ENCODE measurements at regions not wholly inside any gene's neighbourhood (a gene's known extent, or its start where the extent isn't known, plus 50 kb on each side); places are given as distances from the start of the nearest gene placed in this dataset.

DNA sequence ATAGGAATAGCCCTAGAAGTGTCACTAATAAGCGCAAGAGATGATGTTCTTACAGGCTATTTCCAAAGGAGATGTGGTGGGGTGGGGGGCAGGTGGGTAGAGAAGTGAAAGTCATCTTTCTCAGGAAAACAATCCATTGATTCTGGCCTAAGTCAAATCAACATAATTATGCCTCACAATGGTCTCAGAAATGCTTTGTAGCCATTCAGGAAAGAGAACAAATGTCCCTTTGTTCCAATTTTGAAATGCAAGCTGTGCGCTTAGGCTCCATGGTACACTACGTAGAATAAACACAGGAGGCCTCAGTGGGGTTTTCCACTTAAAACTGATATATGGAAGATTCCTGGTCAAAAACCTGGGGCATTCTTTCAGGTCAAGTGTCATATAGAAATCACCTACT lies 529.9 kb upstream of the KLHL29 start:
- TF ChIP-seq, protein P1, sequence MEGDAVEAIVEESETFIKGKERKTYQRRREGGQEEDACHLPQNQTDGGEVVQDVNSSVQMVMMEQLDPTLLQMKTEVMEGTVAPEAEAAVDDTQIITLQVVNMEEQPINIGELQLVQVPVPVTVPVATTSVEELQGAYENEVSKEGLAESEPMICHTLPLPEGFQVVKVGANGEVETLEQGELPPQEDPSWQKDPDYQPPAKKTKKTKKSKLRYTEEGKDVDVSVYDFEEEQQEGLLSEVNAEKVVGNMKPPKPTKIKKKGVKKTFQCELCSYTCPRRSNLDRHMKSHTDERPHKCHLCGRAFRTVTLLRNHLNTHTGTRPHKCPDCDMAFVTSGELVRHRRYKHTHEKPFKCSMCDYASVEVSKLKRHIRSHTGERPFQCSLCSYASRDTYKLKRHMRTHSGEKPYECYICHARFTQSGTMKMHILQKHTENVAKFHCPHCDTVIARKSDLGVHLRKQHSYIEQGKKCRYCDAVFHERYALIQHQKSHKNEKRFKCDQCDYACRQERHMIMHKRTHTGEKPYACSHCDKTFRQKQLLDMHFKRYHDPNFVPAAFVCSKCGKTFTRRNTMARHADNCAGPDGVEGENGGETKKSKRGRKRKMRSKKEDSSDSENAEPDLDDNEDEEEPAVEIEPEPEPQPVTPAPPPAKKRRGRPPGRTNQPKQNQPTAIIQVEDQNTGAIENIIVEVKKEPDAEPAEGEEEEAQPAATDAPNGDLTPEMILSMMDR (IDR thresholded peaks at IDR 0.05; ENCODE audit: low read depth, low read length) = no peak

DNA sequence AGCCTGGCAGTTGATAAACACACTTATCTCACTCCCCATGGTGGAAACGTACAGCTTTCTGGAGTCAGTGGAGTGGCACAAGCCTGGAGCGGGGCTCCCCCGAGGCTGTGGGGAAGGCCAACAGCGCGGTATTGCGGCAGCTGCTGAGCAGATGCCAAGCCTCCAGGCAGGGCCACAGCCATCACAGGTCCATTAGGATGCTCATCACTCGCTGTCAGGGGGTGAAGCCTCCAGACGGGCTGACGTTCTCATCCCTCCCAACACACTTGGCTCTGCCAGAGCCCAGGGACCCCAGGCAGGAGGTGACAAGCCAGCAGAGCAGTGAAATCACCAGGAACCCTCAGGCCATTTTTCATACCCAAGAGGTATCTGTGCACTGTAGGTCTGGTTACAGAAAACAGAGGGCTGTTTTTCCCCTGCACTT lies 529.2 kb upstream of the KLHL29 start:
- no peak overlapping the region for H3K4me3 ChIP-seq (ENCODE audit: low read depth, low read length)
- TF ChIP-seq, protein P1 (IDR thresholded peaks at IDR 0.05; ENCODE audit: low read depth, low read length) = no peak

More for the DNA sequence above, 529.9 kb upstream of the KLHL29 start:
- H3K4me3 ChIP-seq (ENCODE audit: low read depth, low read length) = no peak overlapping the region

DNA sequence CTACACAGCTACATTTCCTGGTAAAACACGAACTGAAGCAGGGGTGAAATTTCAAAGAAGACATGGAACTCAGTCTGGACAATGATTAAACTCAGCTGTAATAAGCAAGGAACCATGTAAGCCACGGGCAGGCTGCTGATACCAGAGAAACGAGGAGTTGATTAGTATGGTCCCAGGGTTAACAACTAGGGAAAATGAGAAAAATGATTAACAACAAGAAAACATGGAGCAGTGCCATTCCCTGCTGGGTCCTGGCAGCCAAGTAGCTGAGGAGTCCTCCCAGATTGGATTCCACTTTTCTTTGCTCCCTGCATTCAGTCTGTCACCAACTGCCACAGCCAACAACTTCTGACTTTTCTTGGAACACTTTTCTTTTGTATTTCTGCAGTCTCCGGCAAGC lies 517.0 kb upstream of the KLHL29 start:
- TF ChIP-seq, protein P1 (IDR thresholded peaks at IDR 0.05; ENCODE audit: low read depth, low read length) = no peak
- H3K4me3 ChIP-seq (ENCODE audit: low read depth, low read length) = no peak overlapping the region

DNA sequence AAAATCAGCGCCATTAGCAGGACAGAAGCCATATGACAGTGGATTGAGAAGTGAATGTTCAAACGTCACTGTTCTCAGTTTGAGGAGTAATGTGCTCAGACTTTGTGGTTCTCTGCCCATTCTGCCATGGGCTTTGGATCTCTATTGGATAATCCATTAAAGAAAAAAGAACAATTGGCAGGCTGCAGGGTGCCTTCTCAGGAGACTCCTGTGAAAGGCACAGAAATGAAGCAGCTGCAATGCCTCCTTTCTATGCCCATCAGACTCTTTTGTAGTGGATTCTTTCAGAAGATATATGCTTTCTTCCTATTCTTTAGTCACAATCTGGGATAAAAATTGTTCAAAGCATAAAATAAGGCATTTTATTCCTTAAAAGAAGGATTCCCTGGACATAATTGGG lies 506.9 kb upstream of the KLHL29 start:
- H3K4me3 ChIP-seq (ENCODE audit: low read depth, low read length) = no peak overlapping the region
- TF ChIP-seq, protein P1 (IDR thresholded peaks at IDR 0.05; ENCODE audit: low read depth, low read length) = no peak

DNA sequence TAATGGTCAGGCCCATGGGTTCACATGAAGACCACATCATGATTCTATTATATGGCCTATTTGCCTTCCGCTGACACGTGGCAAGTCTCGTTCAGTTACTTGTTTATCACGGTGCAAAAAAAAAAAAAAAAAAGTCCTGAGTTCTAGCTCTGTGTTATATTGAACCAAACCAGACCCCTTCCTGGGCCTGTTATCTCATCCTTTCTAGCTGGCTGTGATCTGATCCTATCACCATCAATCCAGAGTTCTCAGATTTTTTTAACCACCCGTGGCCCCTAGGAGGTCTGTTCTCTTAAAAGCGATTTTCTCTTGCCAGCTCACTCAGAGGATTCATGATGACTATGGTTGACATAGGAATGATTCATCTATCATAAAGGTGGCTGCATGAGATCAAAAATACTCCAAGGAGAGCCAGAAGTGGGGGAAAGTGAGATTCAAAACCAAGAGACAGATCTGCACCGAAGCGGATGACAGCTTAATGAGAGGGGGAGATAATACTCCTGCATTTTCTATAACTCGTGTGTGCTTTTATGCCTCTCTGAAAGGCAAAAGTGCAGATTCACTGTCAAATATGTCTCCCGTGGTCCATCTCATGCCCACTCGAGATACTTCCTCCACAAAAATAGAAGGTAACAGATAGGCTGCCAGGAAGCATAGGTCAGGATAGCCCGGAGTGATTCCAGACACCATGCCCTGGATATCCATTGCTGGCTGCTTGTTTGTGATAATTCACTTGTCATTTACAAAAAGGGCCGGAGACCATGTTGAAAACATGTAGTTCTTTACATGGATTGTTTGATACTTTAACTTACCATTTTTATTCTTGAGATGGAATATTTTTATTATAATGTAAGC lies 505.7 kb upstream of the KLHL29 start:
- TF ChIP-seq, protein P1 (IDR thresholded peaks at IDR 0.05; ENCODE audit: low read depth, low read length) = no peak
- no peak overlapping the region for H3K4me3 ChIP-seq (ENCODE audit: low read depth, low read length)

DNA sequence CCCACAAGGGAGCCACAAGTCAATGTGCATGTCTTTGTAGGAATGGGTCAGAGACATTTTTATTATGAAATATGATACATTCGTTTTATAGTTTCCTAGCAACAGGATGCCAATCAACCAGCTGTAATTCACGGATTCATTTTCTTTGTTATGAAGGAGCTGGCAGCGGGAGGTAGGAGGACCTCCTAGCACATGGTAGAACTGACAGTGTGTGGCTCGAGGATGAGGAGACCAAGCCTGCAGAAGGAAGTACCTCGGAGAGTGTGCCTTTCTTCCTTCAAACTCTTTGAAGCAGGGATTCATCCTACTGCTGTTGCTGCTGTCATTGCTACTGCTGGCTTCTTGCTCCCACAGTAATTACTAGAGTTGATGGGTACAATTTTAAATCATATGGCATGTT lies 504.8 kb upstream of the KLHL29 start:
- TF ChIP-seq, protein P1 (IDR thresholded peaks at IDR 0.05; ENCODE audit: low read depth, low read length) = no peak
- no peak overlapping the region for H3K4me3 ChIP-seq (ENCODE audit: low read depth, low read length)

DNA sequence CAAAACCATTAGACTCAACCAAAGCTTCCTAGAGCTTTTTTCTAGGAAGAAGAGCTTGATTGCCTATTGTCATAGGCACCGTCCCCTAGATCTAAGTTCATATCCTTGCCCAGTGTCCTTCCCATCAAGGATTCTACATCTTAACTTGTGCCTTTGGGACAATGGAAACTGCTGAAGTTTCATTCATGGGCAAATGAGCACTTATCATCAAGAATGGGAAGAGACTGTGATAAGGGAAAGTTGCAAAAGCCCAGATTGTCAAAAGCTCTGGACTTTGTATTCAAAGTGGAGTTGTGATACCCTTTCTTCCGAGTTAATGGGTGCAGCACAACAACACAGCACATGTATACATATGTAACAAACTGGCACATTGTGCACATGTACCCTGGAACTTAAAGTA lies 503.0 kb upstream of the KLHL29 start:
- no peak overlapping the region for H3K4me3 ChIP-seq (ENCODE audit: low read depth, low read length)
- TF ChIP-seq, protein P1 (IDR thresholded peaks at IDR 0.05; ENCODE audit: low read depth, low read length) = no peak
